LNCaP clone FGC (cell line): ENCODE measurements at regions not wholly inside any gene's neighbourhood (a gene's known extent, or its start where the extent isn't known, plus 50 kb on each side); places are given as distances from the start of the nearest gene placed in this dataset.

ENCODE experiments used
- DNase-seq: peaks from one replicate; pipeline ENCODE4 v3.0.0-alpha.2; 2011; ENCODE audit warnings: low read depth
- H3K4me3 ChIP-seq: 2 replicates; pipeline ENCODE4 v1.5.1; 2011; ENCODE audit warnings: mild to moderate bottlenecking, low read depth, low read length, control low read depth
- TF ChIP-seq, protein P1 (sequence below): IDR thresholded peaks from 2 replicates; pipeline ENCODE4 v1.5.1; 2012; ENCODE audit warnings: mild to moderate bottlenecking; ENCODE audit not compliant: control insufficient read depth, insufficient read depth; ENCODE audit errors: extremely low read depth

GRCh38 chr4:45939056-45939455, 184.8 kb downstream of the GABRG1 start:
- TF ChIP-seq, protein P1, sequence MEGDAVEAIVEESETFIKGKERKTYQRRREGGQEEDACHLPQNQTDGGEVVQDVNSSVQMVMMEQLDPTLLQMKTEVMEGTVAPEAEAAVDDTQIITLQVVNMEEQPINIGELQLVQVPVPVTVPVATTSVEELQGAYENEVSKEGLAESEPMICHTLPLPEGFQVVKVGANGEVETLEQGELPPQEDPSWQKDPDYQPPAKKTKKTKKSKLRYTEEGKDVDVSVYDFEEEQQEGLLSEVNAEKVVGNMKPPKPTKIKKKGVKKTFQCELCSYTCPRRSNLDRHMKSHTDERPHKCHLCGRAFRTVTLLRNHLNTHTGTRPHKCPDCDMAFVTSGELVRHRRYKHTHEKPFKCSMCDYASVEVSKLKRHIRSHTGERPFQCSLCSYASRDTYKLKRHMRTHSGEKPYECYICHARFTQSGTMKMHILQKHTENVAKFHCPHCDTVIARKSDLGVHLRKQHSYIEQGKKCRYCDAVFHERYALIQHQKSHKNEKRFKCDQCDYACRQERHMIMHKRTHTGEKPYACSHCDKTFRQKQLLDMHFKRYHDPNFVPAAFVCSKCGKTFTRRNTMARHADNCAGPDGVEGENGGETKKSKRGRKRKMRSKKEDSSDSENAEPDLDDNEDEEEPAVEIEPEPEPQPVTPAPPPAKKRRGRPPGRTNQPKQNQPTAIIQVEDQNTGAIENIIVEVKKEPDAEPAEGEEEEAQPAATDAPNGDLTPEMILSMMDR: no peak
- H3K4me3 ChIP-seq: no peak overlapping the region
- no peak for DNase-seq

GRCh38 chr4:45931154-45931553, 192.7 kb downstream of the GABRG1 start:
- TF ChIP-seq, protein P1: no peak
- DNase-seq: no peak
- H3K4me3 ChIP-seq: no peak overlapping the region

DNA sequence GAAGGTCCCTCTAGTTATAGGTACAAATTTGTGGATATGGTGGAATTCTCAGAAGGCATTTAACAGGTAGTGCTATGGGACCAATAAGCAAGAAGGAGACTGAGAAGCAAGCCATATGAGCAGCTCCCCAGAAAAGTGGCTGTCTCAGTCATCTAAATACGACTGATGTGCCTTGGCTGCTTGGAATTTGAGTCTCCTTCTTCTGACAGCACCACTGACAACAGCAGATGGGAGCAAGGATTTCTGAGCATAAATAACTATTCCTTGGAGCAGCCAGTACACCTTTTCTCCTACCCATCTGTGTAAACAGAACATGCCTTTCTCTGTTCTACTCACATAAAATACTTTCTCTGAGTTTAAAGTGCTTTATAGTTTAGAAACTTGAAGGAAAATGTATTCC, 196.2 kb downstream of the GABRG1 start:
- DNase-seq: no peak
- no peak overlapping the region for H3K4me3 ChIP-seq
- TF ChIP-seq, protein P1: no peak

DNA sequence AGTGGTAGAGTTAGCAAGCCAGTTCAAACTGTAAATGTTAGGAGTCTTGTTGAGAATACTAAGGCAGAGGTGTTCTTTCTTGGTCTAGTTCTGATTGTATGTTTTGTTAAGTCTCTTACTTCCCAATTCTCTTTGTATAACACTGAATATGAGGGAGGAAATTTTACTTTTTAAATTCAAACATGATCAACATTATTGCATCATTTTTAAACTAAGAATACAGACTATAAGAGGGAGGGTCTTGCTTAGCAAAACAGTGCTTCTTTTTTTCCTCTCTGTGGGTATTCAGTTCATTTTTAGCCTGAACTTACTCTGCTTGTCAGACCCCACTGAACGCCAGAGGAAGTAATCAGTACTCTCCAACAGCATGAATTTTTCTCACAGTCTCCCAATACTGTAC, 198.0 kb downstream of the GABRG1 start:
- TF ChIP-seq, protein P1: no peak
- DNase-seq: no peak
- H3K4me3 ChIP-seq: no peak overlapping the region

DNA sequence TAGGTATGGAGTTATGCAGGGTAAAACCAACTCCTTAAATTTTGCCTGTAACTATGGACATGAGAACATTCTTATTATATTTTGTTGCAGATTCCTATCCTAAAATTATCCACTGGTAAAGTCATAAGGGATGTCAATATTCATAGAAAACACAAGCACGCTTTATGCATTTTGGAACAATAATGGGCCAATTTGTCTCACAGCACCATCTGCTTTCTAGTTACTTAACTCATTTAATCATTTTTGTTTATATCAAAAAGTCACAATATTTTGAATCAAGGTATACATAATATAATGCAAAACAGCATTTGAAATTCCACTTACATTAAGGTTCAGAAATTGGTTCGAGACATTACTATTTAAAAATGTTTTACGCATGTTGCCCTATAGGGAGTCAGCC, 203.0 kb downstream of the GABRG1 start:
- no peak overlapping the region for H3K4me3 ChIP-seq
- no peak for DNase-seq
- TF ChIP-seq, protein P1: no peak

DNA sequence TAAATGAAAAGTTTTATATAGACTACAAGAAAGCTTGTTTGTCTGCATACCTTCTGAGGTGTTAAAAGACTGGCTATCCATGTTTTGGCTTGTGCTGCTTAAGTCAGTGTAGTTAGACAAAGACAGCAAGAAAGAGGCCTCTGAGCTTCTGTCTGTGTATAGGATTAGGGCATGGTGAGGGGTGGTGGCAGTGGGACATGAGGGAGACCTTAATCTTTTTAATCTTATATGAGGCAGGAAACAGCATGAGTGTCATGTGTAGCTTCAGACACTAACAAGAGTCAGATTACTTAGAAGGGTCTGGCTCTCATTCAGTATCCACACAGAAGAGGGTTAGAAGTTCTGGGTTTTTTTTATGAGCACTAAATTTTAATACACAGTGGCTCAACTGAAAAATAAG, 213.3 kb downstream of the GABRG1 start:
- H3K4me3 ChIP-seq: no peak overlapping the region
- no peak for DNase-seq
- TF ChIP-seq, protein P1: no peak

GRCh38 chr4:45897946-45898585, 225.8 kb downstream of the GABRG1 start:
- TF ChIP-seq, protein P1: no peak
- no peak overlapping the region for H3K4me3 ChIP-seq
- no peak for DNase-seq
